HG02763 (cell line): ENCODE measurements at regions not wholly inside any gene's neighbourhood (a gene's known extent, or its start where the extent isn't known, plus 50 kb on each side); places are given as distances from the start of the nearest gene placed in this dataset.
"Not testable (repeated sequence)": the region's sequence is repeated elsewhere in the genome, so short reads cannot be mapped to it uniquely, and the experiment has no call there.

Experiments
- ATAC-seq: cut with Tn5 transposase; IDR thresholded peaks from one replicate; pipeline ENCODE4 v1.9.1; 2021; ENCODE audit warnings: mild to moderate bottlenecking, moderate library complexity; ENCODE audit not compliant: unreplicated experiment

- ATAC-seq: no peak
Measured at GRCh38 chr11:112533682-112534081, 273.0 kb upstream of the PLET1 start.

GRCh38 chr11:112534208-112534607, 273.5 kb upstream of the PLET1 start:
- ATAC-seq: no peak

GRCh38 chr11:112537026-112537425, 276.4 kb upstream of the PLET1 start:
- ATAC-seq: no peak

- ATAC-seq: no peak
Measured at GRCh38 chr11:112537846-112538330, 277.2 kb upstream of the PLET1 start.

GRCh38 chr11:112538534-112539280, 278.0 kb upstream of the PLET1 start:
- ATAC-seq: no peak

GRCh38 chr11:112539281-112539555, 278.6 kb upstream of the PLET1 start:
- ATAC-seq: not testable (repeated sequence)

GRCh38 chr11:112539741-112540140, 279.1 kb upstream of the PLET1 start:
- no peak for ATAC-seq

GRCh38 chr11:112540261-112540660, 279.6 kb upstream of the PLET1 start:
- no peak for ATAC-seq

- no peak for ATAC-seq
Measured at GRCh38 chr11:112541140-112542046, 280.7 kb upstream of the PLET1 start.

GRCh38 chr11:112542479-112542878, 281.8 kb upstream of the PLET1 start:
- ATAC-seq: no peak

- ATAC-seq: no peak
Measured at GRCh38 chr11:112543390-112543789, 282.7 kb upstream of the PLET1 start.

GRCh38 chr11:112548641-112549040, 288.0 kb upstream of the PLET1 start:
- no peak for ATAC-seq

GRCh38 chr11:112553205-112553731, 292.6 kb upstream of the PLET1 start:
- ATAC-seq: no peak

- ATAC-seq: no peak
Measured at GRCh38 chr11:112554586-112554985, 293.9 kb upstream of the PLET1 start.

- no peak for ATAC-seq
Measured at GRCh38 chr11:112555491-112556364, 295.1 kb upstream of the PLET1 start.

- no peak for ATAC-seq
Measured at GRCh38 chr11:112558691-112559090, 298.0 kb upstream of the PLET1 start.

- ATAC-seq: no peak
Measured at GRCh38 chr11:112563808-112564207, 303.1 kb upstream of the PLET1 start.

GRCh38 chr11:112564228-112564955, 303.7 kb upstream of the PLET1 start:
- ATAC-seq: no peak

- ATAC-seq: no peak
Measured at GRCh38 chr11:112565551-112565950, 304.9 kb upstream of the PLET1 start.

GRCh38 chr11:112566124-112566523, 305.5 kb upstream of the PLET1 start:
- no peak for ATAC-seq
